Keratinocyte (primary cell): ENCODE measurements at regions not wholly inside any gene's neighbourhood (a gene's known extent, or its start where the extent isn't known, plus 50 kb on each side); places are given as distances from the start of the nearest gene placed in this dataset.

Source experiments
- DNase-seq: peaks from one replicate; pipeline ENCODE4 v3.0.0-alpha.2; 2011; ENCODE audit warnings: low read depth, missing footprints, low spot score
- FAIRE-seq: peaks from 2 replicates; lab custom pipeline; 2011; peaks lifted over from hg19 to GRCh38; lab: Jason Lieb, UNC
- H2AFZ ChIP-seq: 2 replicates; pipeline ENCODE4 v1.6.0; 2012; ENCODE audit warnings: low read length, control low read depth, inconsistent platforms; ENCODE audit not compliant: control insufficient read depth
- H3K27ac ChIP-seq: 2 replicates; pipeline ENCODE4 v1.5.1; 2011; ENCODE audit warnings: low read length; ENCODE audit not compliant: control insufficient read depth, insufficient read depth
- H3K27me3 ChIP-seq: 3 replicates; pipeline ENCODE4 v1.6.0; 2011; ENCODE audit warnings: low read length; ENCODE audit not compliant: control insufficient read depth, insufficient read depth; ENCODE audit errors: extremely low read depth
- H3K36me3 ChIP-seq, 2 experiments: 2 replicates in 1 of 2; 3 replicates in 1 of 2; pipeline ENCODE4 v1.5.1; 2011; ENCODE audit warnings: low read length in 2 of 2, mild to moderate bottlenecking in 1 of 2; ENCODE audit not compliant: control insufficient read depth in 2 of 2, insufficient read depth in 2 of 2; ENCODE audit errors: extremely low read depth in 1 of 2
- H3K4me1 ChIP-seq: 3 replicates; pipeline ENCODE4 v1.5.1; 2011; ENCODE audit warnings: low read length; ENCODE audit not compliant: control insufficient read depth, insufficient read depth; ENCODE audit errors: extremely low read depth
- H3K4me2 ChIP-seq: 3 replicates; pipeline ENCODE4 v1.6.0; 2011; ENCODE audit warnings: low read depth, low read length; ENCODE audit not compliant: control insufficient read depth, insufficient read depth; ENCODE audit errors: extremely low read depth
- H3K4me3 ChIP-seq, 3 experiments: fragments of 200-600 bp in 1 of 3; sonication (generic) in 1 of 3; 2 replicates in 2 of 3; 3 replicates in 1 of 3; pipeline ENCODE4 v1.5.1; 2011 to 2016; ENCODE audit warnings: low read length in 3 of 3, mild to moderate bottlenecking in 3 of 3, control low read depth in 2 of 3, inconsistent platforms in 1 of 3, low read depth in 1 of 3, mixed read lengths in 1 of 3, mixed run types in 1 of 3, moderate library complexity in 1 of 3; ENCODE audit not compliant: control insufficient read depth in 2 of 3, insufficient read depth in 2 of 3; ENCODE audit errors: extremely low read depth in 1 of 3
- H3K79me2 ChIP-seq: 2 replicates; pipeline ENCODE4 v1.6.0; 2012; ENCODE audit warnings: low read length; ENCODE audit not compliant: control insufficient read depth, insufficient read depth
- H3K9ac ChIP-seq: 3 replicates; pipeline ENCODE4 v1.6.0; 2011; ENCODE audit warnings: low read length; ENCODE audit not compliant: control insufficient read depth, insufficient read depth; ENCODE audit errors: extremely low read depth
- H3K9me1 ChIP-seq: 3 replicates; pipeline ENCODE4 v1.6.0; 2011; ENCODE audit warnings: low read length; ENCODE audit not compliant: control insufficient read depth, insufficient read depth; ENCODE audit errors: extremely low read depth
- H3K9me3 ChIP-seq: 2 replicates; pipeline ENCODE4 v1.5.1; 2012; ENCODE audit warnings: low read depth, low read length; ENCODE audit not compliant: control insufficient read depth
- H4K20me1 ChIP-seq: 3 replicates; pipeline ENCODE4 v1.6.0; 2011; ENCODE audit warnings: low read length; ENCODE audit not compliant: control insufficient read depth, insufficient read depth; ENCODE audit errors: extremely low read depth
- CTCF ChIP-seq, 3 experiments: IDR thresholded peaks in 1 of 3; conservative IDR thresholded peaks in 1 of 3; optimal IDR thresholded peaks in 1 of 3; 2 replicates in 2 of 3; 3 replicates in 1 of 3; pipeline versions ENCODE3 to v1.5.1; 2011; ENCODE audit warnings: low read length in 3 of 3, mild to moderate bottlenecking in 3 of 3, moderate library complexity in 2 of 3, control low read depth in 1 of 3, inconsistent platforms in 1 of 3; ENCODE audit not compliant: insufficient read depth in 2 of 3; ENCODE audit errors: extremely low read depth in 1 of 3
- EZH2 ChIP-seq: IDR thresholded peaks from one replicate; pipeline ENCODE4 v1.6.1; 2012; ENCODE audit warnings: inconsistent platforms, mild to moderate bottlenecking, low read length, moderate library complexity
- dilution Hi-C: fragments of 300-500 bp; cut with MboI; formaldehyde crosslinking; loops from one replicate; pipeline ENCODE4 v1.7.0; 2020; ENCODE audit warnings: low sequenced_read_pairs; ENCODE audit not compliant: extremely low pct_ligation_motif_present

GRCh38 chr9:26639761-26640160 lies 252.8 kb downstream of the CAAP1 start:
- Histone ChIP-seq H3K9me1 (no peaks in the 10 kb centered on the region), H3K79me2 (no peaks in the 10 kb centered on the region), H3K9ac (no peak overlapping the region), H3K4me1 (no peaks in the 10 kb centered on the region), H4K20me1 (no peaks in the 10 kb centered on the region), H2AFZ (no peak overlapping the region), H3K4me3 (no peak overlapping the region), H3K27ac (no peak overlapping the region), H3K4me2 (no peak overlapping the region), H3K27me3 (no peaks in the 10 kb centered on the region), H3K9me3 (no peaks in the 10 kb centered on the region), H3K36me3 (no peaks in the 10 kb centered on the region)
- DNase-seq (no peak), FAIRE-seq (no peak)
- dilution Hi-C loops, result no loop called here
- no peak for TF ChIP-seq CTCF (optimal IDR thresholded peaks at IDR 0.05 in 1 of 3, IDR thresholded peaks at IDR 0.05 in 1 of 3, conservative IDR thresholded peaks at IDR 0.05 in 1 of 3; ENCODE audit: extremely low read depth in 1 of 3, insufficient read depth in 2 of 3, low read length in 3 of 3)
- TF ChIP-seq EZH2, result no peak

- no peaks in the 10 kb centered on the region for H4K20me1 ChIP-seq
- no peaks in the 10 kb centered on the region for H3K9me1 ChIP-seq
- H3K27ac ChIP-seq, result no peak overlapping the region
- H3K36me3 ChIP-seq, result no peaks in the 10 kb centered on the region
- dilution Hi-C loops, result no loop called here
- no peaks in the 10 kb centered on the region for H3K9me3 ChIP-seq
- no peaks in the 10 kb centered on the region for H3K4me1 ChIP-seq
- DNase-seq, result no peak
- no peak overlapping the region for H2AFZ ChIP-seq
- H3K9ac ChIP-seq, result no peak overlapping the region
- TF ChIP-seq CTCF (optimal IDR thresholded peaks at IDR 0.05 in 1 of 3, IDR thresholded peaks at IDR 0.05 in 1 of 3, conservative IDR thresholded peaks at IDR 0.05 in 1 of 3; ENCODE audit: extremely low read depth in 1 of 3, insufficient read depth in 2 of 3, low read length in 3 of 3), result no peak
- no peak for TF ChIP-seq EZH2
- H3K4me3 ChIP-seq, result no peak overlapping the region
- no peaks in the 10 kb centered on the region for H3K79me2 ChIP-seq
- no peak overlapping the region for H3K4me2 ChIP-seq
- no peak for FAIRE-seq
- no peaks in the 10 kb centered on the region for H3K27me3 ChIP-seq
Observed at GRCh38 chr9:26637101-26637500, 255.5 kb downstream of the CAAP1 start.
